PC-9 (cell line): ENCODE measurements at regions not wholly inside any gene's neighbourhood (a gene's known extent, or its start where the extent isn't known, plus 50 kb on each side); places are given as distances from the start of the nearest gene placed in this dataset.

Experiments
- BruUV-seq: library from RNA; stranded (reverse); fragments of 400-500 nt; replicated peaks from 2 replicates; lab custom pipeline; 2021; lab: Mats Ljungman, UMichigan
- CTCF ChIA-PET: fragments of 300-600 bp; sonication (Branson Sonifier 250); formaldehyde crosslinking; loops from one replicate; lab custom pipeline; 2022; ENCODE audit warnings: antibody characterized with exemption; lab: Charles Lee
- POLR2A ChIA-PET: fragments of 300-600 bp; sonication (Branson Sonifier 250); formaldehyde crosslinking; loops from one replicate; lab custom pipeline; 2022; ENCODE audit warnings: antibody characterized with exemption; ENCODE audit not compliant: unreplicated experiment; lab: Charles Lee
- DNase-seq, 2 experiments: peaks; one replicate each; pipeline versions ENCODE4 v3.0.0 to v3.0.0-alpha.2; 2015 to 2022; ENCODE audit warnings: mixed read lengths in 1 of 2
- H2AFZ ChIP-seq: fragments of 200-600 bp; sonication (generic); 2 replicates; pipeline ENCODE4 v1.8.1; 2017; ENCODE audit warnings: antibody characterized with exemption
- H3F3A ChIP-seq: fragments of 200-600 bp; sonication (generic); 2 replicates; pipeline ENCODE4 v1.8.1; 2017; ENCODE audit warnings: antibody characterized with exemption, mild to moderate bottlenecking, low read depth; ENCODE audit not compliant: insufficient read depth
- H3K27ac ChIP-seq: fragments of 200-600 bp; sonication (generic); 2 replicates; pipeline ENCODE4 v1.6.1; 2016; ENCODE audit warnings: mixed run types
- H3K27me3 ChIP-seq: fragments of 200-600 bp; sonication (generic); 2 replicates; pipeline ENCODE4 v1.6.1; 2016; ENCODE audit warnings: low read depth, mixed run types; ENCODE audit not compliant: insufficient read depth
- H3K36me3 ChIP-seq: fragments of 200-600 bp; sonication (generic); 2 replicates; pipeline ENCODE4 v1.6.1; 2016; ENCODE audit warnings: low read depth, mixed run types
- H3K4me1 ChIP-seq: fragments of 200-600 bp; sonication (generic); replicated peaks from 2 replicates; pipeline ENCODE4 v1.6.1; 2016; ENCODE audit warnings: mixed run types; ENCODE audit not compliant: insufficient read depth
- H3K4me2 ChIP-seq: fragments of 200-600 bp; sonication (generic); 2 replicates; pipeline ENCODE4 v1.6.1; 2017; ENCODE audit warnings: mixed run types
- H3K4me3 ChIP-seq: fragments of 200-600 bp; sonication (generic); 2 replicates; pipeline ENCODE4 v1.6.1; 2016; ENCODE audit warnings: mixed run types
- H3K79me2 ChIP-seq: fragments of 200-600 bp; sonication (generic); 2 replicates; pipeline ENCODE4 v1.6.1; 2017; ENCODE audit warnings: low read depth, mixed run types
- H3K9me2 ChIP-seq: fragments of 200-600 bp; sonication (generic); 2 replicates; pipeline ENCODE4 v1.8.1; 2017; ENCODE audit warnings: mild to moderate bottlenecking; ENCODE audit not compliant: insufficient read depth
- H3K9me3 ChIP-seq: fragments of 200-600 bp; sonication (generic); 2 replicates; pipeline ENCODE4 v1.8.1; 2016; ENCODE audit warnings: low read depth; ENCODE audit not compliant: insufficient read depth
- H4K20me1 ChIP-seq: fragments of 200-600 bp; sonication (generic); 2 replicates; pipeline ENCODE4 v1.8.1; 2017; ENCODE audit not compliant: insufficient read depth
- EZH2 ChIP-seq: fragments of 200-600 bp; sonication (generic); IDR thresholded peaks from 2 replicates; pipeline ENCODE4 v1.8.0; 2017; ENCODE audit warnings: antibody characterized with exemption, low read depth
- intact Hi-C: fragments of 100-400 bp; cut with micrococcal nuclease; formaldehyde crosslinking; loops from one replicate; pipeline ENCODE4 v1.10.0; 2022; ENCODE audit not compliant: unreplicated experiment
- TF ChIP-seq, protein P1 (sequence below): fragments of 200-600 bp; sonication (generic); conservative IDR thresholded peaks from 2 replicates; pipeline ENCODE4 v1.6.1; 2017; ENCODE audit warnings: mixed run types, antibody characterized with exemption, mild to moderate bottlenecking, moderate library complexity

DNA sequence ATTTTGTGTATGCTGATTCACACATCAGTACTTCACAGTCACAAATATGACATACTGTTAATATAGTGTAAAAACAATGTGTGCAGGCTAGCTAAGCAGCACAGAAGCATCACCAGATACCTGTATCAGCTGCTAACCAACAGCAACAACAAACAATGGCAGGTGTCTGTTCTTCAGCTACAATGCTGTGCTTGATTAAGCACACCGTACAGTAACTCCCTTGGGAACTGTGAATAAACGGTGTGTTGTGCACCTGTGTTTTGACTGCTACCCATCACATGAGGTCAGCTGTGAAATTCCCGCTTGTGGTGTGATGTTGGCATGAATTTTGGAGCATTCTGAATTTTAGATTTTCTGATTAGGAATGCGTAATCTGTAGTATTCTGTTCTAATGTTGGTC is 379.7 kb upstream of the FAT1 start:
- ChIA-PET CTCF (no interaction called here), POLR2A (no interaction called here)
- no peaks in the 10 kb centered on the region for H3K9me3 ChIP-seq

DNA sequence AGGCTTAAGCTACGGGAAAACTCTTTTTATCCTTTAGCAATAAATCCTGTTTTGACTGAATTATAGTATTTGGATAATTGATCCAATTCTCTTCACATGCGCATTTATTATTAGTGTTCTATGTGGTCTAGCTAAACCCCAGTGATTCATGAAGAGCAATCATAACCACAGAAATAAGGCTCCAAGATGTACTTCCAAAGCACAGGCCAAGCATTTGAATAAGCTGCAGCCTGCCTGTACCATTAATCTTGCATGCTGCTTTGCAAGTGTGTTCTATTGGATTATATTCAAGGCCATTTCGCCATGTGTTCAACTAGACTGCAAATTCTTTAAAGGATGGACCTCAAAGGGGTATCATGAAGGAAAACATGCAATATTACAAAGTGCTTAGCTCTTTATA is 385.2 kb upstream of the FAT1 start:
- H3F3A ChIP-seq, result no peaks in the 10 kb centered on the region
- CTCF ChIA-PET, result no interaction called here
- no peaks in the 10 kb centered on the region for H3K9me2 ChIP-seq
- H3K4me1 ChIP-seq, result no peaks in the 10 kb centered on the region
- H3K4me3 ChIP-seq, result no peak overlapping the region
- TF ChIP-seq EZH2, result no peak
- TF ChIP-seq, protein P1, sequence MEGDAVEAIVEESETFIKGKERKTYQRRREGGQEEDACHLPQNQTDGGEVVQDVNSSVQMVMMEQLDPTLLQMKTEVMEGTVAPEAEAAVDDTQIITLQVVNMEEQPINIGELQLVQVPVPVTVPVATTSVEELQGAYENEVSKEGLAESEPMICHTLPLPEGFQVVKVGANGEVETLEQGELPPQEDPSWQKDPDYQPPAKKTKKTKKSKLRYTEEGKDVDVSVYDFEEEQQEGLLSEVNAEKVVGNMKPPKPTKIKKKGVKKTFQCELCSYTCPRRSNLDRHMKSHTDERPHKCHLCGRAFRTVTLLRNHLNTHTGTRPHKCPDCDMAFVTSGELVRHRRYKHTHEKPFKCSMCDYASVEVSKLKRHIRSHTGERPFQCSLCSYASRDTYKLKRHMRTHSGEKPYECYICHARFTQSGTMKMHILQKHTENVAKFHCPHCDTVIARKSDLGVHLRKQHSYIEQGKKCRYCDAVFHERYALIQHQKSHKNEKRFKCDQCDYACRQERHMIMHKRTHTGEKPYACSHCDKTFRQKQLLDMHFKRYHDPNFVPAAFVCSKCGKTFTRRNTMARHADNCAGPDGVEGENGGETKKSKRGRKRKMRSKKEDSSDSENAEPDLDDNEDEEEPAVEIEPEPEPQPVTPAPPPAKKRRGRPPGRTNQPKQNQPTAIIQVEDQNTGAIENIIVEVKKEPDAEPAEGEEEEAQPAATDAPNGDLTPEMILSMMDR, result no peak
- no peak overlapping the region for H3K27ac ChIP-seq
- POLR2A ChIA-PET, result no interaction called here
- no peak for DNase-seq
- no peak overlapping the region for H2AFZ ChIP-seq
- no peaks in the 10 kb centered on the region for H3K27me3 ChIP-seq
- no TSS peak for BruUV-seq
- no peak overlapping the region for H3K4me2 ChIP-seq
- no peaks in the 10 kb centered on the region for H3K9me3 ChIP-seq
- H4K20me1 ChIP-seq, result no peaks in the 10 kb centered on the region
- H3K79me2 ChIP-seq, result no peaks in the 10 kb centered on the region
- intact Hi-C loops, result no loop called here
- H3K36me3 ChIP-seq, result no peaks in the 10 kb centered on the region

More for the DNA sequence above, 379.7 kb upstream of the FAT1 start:
- no peak for TF ChIP-seq EZH2
- TF ChIP-seq, protein P1, result no peak
- no peaks in the 10 kb centered on the region for H3K79me2 ChIP-seq
- H3K27me3 ChIP-seq, result no peaks in the 10 kb centered on the region
- no peak for DNase-seq
- intact Hi-C loops, result no loop called here
- no peak overlapping the region for H3K4me3 ChIP-seq
- H3K36me3 ChIP-seq, result no peaks in the 10 kb centered on the region
- BruUV-seq, result no TSS peak
- no peaks in the 10 kb centered on the region for H3K9me2 ChIP-seq
- no peak overlapping the region for H2AFZ ChIP-seq
- H3K4me2 ChIP-seq, result no peak overlapping the region
- no peak overlapping the region for H3K27ac ChIP-seq
- no peaks in the 10 kb centered on the region for H4K20me1 ChIP-seq
- H3F3A ChIP-seq, result no peaks in the 10 kb centered on the region
- no peaks in the 10 kb centered on the region for H3K4me1 ChIP-seq

DNA sequence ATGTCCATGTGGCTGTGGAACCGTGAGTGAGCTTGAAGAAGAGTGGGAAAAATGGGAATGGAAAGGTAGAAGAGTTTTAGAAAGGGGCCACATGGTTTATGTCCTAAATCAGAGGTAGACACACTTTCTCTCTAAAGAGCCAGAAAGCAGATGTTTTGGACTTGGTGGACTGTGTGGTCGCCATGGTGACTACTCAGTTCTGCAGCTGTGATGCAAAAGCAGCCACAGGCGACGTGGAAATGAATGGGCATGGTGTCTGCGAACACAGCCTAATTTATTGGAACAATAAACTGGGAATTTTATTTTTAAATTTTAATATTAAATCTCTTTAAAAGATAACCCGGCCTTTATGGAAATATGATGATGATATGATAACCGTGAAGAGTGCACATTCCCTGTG is 386.0 kb upstream of the FAT1 start:
- H3K27me3 ChIP-seq, result no peaks in the 10 kb centered on the region
- no peak overlapping the region for H2AFZ ChIP-seq
- H3K4me1 ChIP-seq, result no peaks in the 10 kb centered on the region
- ChIA-PET CTCF (no interaction called here), POLR2A (no interaction called here)
- H3K4me3 ChIP-seq, result no peak overlapping the region
- intact Hi-C loops, result no loop called here
- no peaks in the 10 kb centered on the region for H3K9me2 ChIP-seq
- H3K79me2 ChIP-seq, result no peaks in the 10 kb centered on the region
- no peaks in the 10 kb centered on the region for H3F3A ChIP-seq
- DNase-seq, result no peak
- H3K36me3 ChIP-seq, result no peaks in the 10 kb centered on the region
- TF ChIP-seq, protein P1, result no peak
- no peak for TF ChIP-seq EZH2
- H3K9me3 ChIP-seq, result no peaks in the 10 kb centered on the region
- no peak overlapping the region for H3K4me2 ChIP-seq
- no TSS peak for BruUV-seq
- H3K27ac ChIP-seq, result no peak overlapping the region
- H4K20me1 ChIP-seq, result no peaks in the 10 kb centered on the region
